Neural crest cell (in vitro differentiated cells): ENCODE measurements at regions not wholly inside any gene's neighbourhood (a gene's known extent, or its start where the extent isn't known, plus 50 kb on each side); places are given as distances from the start of the nearest gene placed in this dataset.

Experiments used
- DNase-seq: peaks from one replicate; pipeline ENCODE4 v3.0.0; 2021; ENCODE audit warnings: low read depth, mixed read lengths, low spot score
- H3K27ac Mint-ChIP-seq: one replicate; pipeline ENCODE4 v1.8.0; 2021; ENCODE audit warnings: mild to moderate bottlenecking, mixed read lengths; ENCODE audit not compliant: unreplicated experiment
- H3K27me3 Mint-ChIP-seq: 2 replicates; pipeline ENCODE4 v1.8.0; 2021; ENCODE audit warnings: low read depth, mild to moderate bottlenecking, mixed read lengths
- H3K36me3 Mint-ChIP-seq: 2 replicates; pipeline ENCODE4 v1.8.0; 2021; ENCODE audit warnings: low read depth, mild to moderate bottlenecking, mixed read lengths
- H3K4me1 Mint-ChIP-seq: 2 replicates; pipeline ENCODE4 v1.8.0; 2021; ENCODE audit warnings: mixed read lengths
- H3K4me3 Mint-ChIP-seq: one replicate; pipeline ENCODE4 v1.8.0; 2021; ENCODE audit warnings: mild to moderate bottlenecking, mixed read lengths
- H3K9me3 Mint-ChIP-seq: 2 replicates; pipeline ENCODE4 v1.8.0; 2021; ENCODE audit warnings: mixed read lengths
- CTCF ChIP-seq: fragments of 200-600 bp; sonication (generic); conservative IDR thresholded peaks from 2 replicates; pipeline ENCODE4 v1.5.0; 2021; ENCODE audit warnings: antibody characterized with exemption, mild to moderate bottlenecking

- no peak overlapping the region for H3K27ac Mint-ChIP-seq
- peaks cover 3% of the 10 kb centered on the region for H3K9me3 Mint-ChIP-seq
- peaks cover 33% of the 10 kb centered on the region for H3K4me1 Mint-ChIP-seq
- H3K4me3 Mint-ChIP-seq: no peak overlapping the region
- no peaks in the 10 kb centered on the region for H3K27me3 Mint-ChIP-seq
- DNase-seq: no peak
- TF ChIP-seq CTCF: no peak
- H3K36me3 Mint-ChIP-seq: no peaks in the 10 kb centered on the region
Measured at GRCh38 chr3:16066975-16067374, 107.5 kb upstream of the GALNT15 start.

- H3K27me3 Mint-ChIP-seq: no peaks in the 10 kb centered on the region
- DNase-seq: no peak
- H3K9me3 Mint-ChIP-seq: peaks cover 1% of the 10 kb centered on the region
- H3K36me3 Mint-ChIP-seq: no peaks in the 10 kb centered on the region
- peak overlapping the region; percentile 31 for H3K27ac Mint-ChIP-seq
- H3K4me3 Mint-ChIP-seq: no peak overlapping the region
- peaks cover 30% of the 10 kb centered on the region for H3K4me1 Mint-ChIP-seq
- no peak for TF ChIP-seq CTCF
Measured at GRCh38 chr3:16067837-16068471, 106.5 kb upstream of the GALNT15 start.

- no peaks in the 10 kb centered on the region for H3K36me3 Mint-ChIP-seq
- H3K27me3 Mint-ChIP-seq: no peaks in the 10 kb centered on the region
- H3K4me3 Mint-ChIP-seq: no peak overlapping the region
- peak overlapping the region; percentile 83 for H3K27ac Mint-ChIP-seq
- no peaks in the 10 kb centered on the region for H3K9me3 Mint-ChIP-seq
- no peak for DNase-seq
- no peak for TF ChIP-seq CTCF
- peaks cover 21% of the 10 kb centered on the region for H3K4me1 Mint-ChIP-seq
Measured at GRCh38 chr3:16069149-16069922, 105.1 kb upstream of the GALNT15 start.

DNA sequence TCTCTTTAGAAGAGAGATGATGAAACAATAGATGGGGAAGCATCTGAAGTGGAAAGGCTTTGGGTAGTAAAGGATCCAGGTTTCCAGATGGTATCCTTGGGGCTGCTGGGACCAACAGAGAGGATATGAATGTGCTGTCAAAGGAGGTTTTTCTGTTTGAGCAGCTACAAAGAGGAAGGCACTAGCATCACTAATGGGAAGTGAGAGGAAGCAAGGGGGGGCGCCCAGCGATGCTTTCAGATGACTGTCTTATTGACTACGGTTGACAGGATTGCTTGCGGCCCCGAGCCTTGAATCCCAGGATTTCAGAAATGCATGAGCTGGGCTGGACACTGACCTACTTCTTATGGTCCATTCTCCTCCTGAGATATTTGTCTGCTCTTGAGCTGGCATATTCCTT, 103.8 kb upstream of the GALNT15 start:
- no peaks in the 10 kb centered on the region for H3K9me3 Mint-ChIP-seq
- H3K4me3 Mint-ChIP-seq: no peak overlapping the region
- H3K27ac Mint-ChIP-seq: no peak overlapping the region
- H3K4me1 Mint-ChIP-seq: peaks cover 8% of the 10 kb centered on the region
- H3K27me3 Mint-ChIP-seq: no peaks in the 10 kb centered on the region
- no peaks in the 10 kb centered on the region for H3K36me3 Mint-ChIP-seq
- no peak for TF ChIP-seq CTCF
- no peak for DNase-seq

DNA sequence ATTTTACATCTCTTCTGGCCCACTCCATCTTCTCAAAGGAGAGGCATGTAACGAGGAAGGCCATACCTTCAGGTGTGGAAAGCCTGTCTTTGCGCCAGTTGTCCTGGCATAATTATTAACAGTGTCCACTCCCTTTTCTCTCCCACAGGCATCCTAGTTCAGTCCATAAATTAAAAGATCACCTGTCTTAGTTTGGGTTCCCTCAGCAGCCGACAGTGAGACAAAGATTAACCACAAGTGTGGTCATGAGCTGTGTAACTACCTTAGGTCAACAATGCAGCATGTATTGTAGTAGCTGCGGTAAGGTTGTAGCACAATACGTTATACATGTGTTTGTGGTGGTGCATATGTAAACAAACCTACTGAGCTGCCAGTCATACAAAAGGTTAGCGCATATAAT, 103.3 kb upstream of the GALNT15 start:
- no peak overlapping the region for H3K27ac Mint-ChIP-seq
- DNase-seq: no peak

More for the DNA sequence above, 103.3 kb upstream of the GALNT15 start:
- H3K4me1 Mint-ChIP-seq: peaks cover 4% of the 10 kb centered on the region
- H3K9me3 Mint-ChIP-seq: no peaks in the 10 kb centered on the region
- no peak overlapping the region for H3K4me3 Mint-ChIP-seq
- H3K36me3 Mint-ChIP-seq: no peaks in the 10 kb centered on the region
- H3K27me3 Mint-ChIP-seq: no peaks in the 10 kb centered on the region
- no peak for TF ChIP-seq CTCF
